ENCODE measurements at regions not wholly inside any gene's neighbourhood (a gene's known extent, or its start where the extent isn't known, plus 50 kb on each side); places are given as distances from the start of the nearest gene placed in this dataset.
"Not testable (repeated sequence)": the region's sequence is repeated elsewhere in the genome, so short reads cannot be mapped to it uniquely, and the experiment has no call there.

DNA sequence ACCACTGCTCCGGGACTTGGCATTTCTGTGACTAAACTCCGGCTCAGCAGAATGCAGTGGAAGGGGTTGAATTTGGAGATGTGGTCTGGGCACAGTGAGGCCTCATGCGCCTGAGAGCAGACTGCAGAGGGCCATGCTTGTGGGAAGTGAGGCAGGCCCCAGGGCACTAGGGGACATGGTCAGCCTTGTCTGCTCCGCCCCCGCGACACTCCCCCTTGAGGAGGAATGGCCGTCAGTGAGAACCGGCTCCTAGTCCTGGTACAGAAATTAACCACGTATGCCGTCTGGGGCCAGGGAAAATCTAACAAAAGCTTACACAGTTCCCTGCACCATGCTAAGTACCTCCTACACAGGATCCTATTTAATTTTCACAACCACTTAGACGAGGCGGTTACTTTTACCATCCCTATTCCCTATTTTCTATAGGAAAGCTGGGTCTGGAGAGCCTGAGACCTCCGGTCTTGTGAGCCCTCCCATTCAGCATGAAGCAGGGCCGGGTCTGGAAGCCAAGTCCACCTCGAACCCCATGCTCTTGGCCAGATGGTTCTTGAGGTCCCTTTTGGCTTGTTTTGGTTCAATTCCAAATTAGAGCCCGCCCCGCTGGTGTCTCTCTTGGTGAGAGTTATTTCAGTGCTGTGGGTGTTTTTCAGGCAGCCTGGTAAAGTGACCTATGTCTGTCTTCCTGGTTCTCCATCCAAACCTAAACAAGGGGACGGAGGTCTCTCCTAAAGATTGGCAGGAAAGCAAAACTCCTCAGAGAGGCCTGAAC, 87.7 kb upstream of the PITRM1 start:
- no peak for DNase-seq

DNA sequence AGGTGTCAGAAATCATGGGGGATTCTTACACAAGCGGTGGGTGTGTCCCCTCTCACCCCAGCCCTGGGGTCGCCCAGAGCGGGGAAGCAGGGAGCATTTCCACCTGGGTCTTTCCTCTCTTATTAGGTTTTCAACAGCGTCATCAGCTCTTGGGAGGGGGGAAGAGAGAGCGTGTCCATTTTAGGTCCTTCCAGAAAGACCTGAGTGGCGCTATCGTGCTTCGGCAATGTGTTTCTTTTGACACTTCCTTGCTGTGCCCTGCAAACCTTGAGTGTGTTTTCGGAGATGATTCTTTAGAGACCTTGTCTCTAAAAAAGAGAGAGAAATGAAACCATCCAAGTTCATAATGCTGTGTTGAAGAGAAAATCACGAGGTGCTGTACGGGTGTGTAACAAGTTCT, 86.9 kb upstream of the PITRM1 start:
- DNase-seq, result no peak

DNA sequence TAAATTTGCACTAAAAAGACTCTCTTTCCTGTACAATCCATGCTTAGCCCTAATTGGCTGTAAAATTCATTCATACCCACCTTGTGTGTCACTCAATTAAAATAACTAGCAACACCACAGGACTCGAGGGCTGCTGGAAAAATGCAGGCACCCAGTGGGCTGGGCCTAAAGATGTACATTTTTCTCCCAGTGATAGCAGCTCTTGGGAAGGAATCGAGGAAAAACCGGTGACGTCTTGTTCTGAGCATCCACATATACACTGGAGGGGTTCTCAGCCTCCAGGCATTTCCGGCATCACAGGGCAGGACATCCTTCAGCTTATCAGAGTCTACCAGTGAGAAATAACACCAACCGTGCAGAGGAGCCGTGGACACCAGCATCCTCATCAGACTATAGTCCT, 85.8 kb upstream of the PITRM1 start:
- DNase-seq, result no peak

DNA sequence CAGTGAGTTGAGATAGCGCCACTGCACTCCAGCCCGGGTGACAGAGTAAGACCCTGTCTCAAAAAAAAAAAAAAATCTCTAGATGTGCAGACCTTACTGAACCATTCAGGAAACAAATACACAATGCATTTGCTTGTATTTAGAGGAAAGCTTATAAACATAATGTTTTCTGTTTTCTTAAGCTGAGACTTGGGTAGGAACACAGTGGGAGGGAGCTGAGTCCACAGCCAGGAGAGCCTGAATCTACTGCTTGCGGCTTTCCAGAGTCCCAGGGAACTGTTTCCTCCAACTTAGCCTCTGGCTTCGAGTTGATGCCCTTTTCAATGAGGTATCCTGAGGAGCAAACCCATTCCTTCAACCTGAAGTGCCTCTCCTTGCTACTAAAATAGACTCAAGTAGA, 83.0 kb upstream of the PITRM1 start:
- DNase-seq, result no peak

DNA sequence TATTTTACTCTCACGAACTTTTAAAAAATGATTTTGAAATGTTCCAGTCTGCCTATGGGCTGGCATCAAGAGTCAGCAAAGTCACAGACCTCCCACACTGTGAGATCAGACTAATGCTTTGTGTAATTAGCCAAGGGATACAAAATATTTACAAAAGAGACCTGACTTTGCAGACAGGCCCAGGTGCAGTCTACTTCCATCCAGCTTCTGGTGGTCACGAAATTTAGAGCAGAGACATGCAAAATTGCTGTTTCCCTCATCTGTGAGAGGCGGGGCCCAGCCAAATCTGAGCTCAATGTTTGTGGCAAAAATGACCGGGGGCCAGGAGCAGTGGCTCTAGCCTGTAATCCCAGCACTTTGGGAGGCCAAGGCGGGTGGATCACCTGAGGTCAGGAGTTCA, 82.5 kb upstream of the PITRM1 start:
- no peak for DNase-seq

DNA sequence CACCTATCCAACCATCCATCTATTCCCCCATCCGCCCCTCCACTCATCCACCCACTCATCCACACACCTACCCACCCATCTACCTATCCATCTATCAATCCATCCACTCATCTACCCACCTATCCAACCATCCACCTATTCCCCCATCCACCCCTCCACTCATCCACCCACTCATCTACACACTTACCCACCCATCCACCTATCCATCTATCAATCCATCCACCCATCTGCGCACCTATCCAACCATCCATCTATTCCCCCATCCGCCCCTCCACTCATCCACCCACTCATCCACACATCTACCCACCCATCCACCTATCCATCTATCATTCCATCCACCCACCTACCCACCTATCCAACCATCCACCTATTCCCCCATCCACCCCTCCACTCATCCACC, 81.4 kb upstream of the PITRM1 start:
- DNase-seq, result not testable (repeated sequence)

DNA sequence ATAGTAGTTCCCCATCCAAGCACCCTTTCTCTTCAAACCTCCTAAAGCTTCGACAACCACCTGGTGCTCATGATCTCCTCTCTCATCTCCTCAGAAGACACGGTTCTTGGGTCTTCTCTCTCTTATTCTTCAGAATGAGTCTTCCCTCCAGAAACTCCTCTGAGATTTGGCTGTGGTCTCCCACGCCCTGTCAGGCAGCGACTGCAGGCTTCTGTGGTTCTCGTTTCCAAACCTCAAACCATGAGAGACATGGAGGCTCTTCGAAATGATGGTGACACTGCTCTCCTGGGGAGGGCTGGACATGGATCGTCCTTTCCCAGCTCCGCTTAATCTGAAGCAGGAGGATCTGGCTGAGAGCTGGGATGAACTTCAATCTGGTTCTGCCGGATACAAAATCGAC, 78.6 kb upstream of the PITRM1 start:
- no peak for DNase-seq

DNA sequence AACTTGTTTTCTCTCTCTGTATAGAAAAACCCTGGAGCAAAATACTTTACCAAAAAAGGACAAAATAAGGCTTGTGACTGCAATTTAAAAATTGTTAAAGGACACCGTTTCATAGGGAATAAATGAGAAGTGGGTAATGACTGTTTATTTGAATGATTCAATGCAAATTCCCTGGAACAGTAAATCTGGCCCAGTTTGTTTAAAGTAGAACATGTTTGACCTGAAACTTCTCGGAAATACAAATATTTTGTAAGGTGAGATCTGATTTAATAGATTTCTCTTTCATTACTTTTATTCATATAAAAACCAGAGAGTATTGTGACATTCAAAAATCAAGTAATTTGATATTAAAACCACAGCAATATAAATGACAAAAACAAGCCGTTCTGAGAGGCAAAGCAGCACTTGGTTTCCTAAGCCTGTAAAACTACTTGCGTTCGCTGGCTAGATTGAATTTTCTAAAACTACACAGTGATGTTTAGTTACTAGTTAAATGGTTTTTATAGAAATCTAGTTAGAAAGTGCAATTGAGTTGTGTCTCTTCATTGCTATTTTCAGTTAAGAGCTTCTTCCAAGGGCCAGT, 76.8 kb upstream of the PITRM1 start:
- DNase-seq, result no peak

DNA sequence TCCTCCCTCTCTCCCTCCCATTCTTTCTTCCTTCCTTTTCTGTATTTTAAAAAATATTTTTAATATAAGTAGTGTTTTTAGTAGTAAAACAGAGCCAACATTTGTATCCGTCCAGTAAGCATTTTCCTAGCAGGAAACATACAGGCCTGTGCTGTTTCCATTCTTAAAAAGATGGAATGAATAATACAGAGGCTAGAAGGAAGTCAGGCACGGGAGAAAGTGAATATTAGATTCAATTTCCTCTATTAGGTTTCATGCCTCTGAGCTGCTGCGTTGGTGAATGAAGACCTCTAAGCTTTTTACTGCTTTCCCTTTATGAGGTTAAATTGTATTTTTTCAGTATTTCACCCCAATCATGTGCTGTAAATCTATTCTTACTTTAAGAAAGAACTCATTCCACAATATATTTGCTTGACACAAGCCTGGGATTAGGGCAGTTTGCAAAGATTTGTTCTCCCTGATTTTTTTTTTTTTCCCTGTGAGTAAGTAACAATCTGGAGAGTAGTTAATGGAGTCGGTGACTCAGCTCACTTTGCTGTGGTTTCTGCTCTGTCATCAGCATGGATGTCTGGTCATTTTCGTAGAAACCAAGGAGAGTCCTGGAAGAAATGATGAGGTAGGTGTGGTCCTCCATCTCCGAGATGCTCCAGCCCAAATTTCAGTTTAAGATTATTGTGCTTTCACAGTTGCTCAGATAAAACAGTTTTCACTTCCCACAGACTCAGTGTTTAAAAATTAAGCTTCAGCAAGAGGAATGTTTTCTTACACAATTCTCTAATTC, 76.1 kb upstream of the PITRM1 start:
- DNase-seq, result no peak

DNA sequence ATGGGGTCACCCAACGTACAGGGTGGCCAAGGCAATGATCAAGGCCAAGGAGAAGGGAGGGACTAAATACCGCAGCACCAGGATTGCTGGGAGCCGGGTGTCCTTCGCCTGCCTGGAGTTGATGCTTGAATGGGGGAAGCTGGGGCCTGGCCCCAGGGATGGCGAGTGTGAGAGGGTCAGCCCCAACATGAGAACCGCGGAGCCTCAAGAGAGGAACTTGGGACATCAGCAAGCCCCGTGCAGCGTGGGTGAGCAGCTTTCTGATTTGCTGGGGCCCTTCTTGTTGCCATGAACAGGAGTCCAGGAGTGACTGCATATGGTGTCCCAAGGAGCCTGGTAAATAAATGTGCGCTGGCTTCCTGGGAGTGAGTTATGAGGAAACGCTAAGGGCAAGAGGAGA, 72.8 kb upstream of the PITRM1 start:
- DNase-seq, result no peak

DNA sequence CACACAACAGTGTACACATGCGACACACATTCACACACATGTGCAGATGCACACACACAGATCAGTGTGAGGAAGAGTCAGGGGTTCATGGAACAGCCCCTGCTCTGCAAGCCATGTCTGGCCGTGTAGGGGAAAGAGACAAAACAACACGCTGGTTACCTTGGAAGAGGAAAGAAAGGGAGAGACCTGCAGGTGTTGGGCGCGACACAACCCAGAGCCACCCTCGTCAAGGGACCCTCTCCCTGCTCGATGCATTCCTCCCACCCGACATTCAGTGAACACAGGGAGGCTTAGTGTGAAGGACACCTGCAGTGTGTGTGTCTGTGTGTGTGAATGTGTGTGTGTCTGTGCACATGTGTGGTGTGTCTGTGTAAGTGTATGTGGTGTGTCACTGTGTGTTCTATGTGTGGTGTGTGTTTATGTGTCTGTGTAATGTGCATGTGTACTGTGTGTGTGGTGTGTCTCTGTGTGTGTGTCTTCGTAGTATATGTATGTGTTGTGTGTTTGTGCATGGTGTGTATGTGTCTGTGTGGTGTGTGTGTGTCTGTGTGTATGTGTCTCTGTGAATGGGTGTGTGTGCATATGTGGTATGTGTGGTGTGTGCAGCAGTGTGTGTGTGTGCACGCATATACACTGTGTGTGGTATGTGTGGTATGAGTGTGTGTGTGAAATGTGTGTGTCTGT, 69.5 kb upstream of the PITRM1 start:
- no peak for DNase-seq

DNA sequence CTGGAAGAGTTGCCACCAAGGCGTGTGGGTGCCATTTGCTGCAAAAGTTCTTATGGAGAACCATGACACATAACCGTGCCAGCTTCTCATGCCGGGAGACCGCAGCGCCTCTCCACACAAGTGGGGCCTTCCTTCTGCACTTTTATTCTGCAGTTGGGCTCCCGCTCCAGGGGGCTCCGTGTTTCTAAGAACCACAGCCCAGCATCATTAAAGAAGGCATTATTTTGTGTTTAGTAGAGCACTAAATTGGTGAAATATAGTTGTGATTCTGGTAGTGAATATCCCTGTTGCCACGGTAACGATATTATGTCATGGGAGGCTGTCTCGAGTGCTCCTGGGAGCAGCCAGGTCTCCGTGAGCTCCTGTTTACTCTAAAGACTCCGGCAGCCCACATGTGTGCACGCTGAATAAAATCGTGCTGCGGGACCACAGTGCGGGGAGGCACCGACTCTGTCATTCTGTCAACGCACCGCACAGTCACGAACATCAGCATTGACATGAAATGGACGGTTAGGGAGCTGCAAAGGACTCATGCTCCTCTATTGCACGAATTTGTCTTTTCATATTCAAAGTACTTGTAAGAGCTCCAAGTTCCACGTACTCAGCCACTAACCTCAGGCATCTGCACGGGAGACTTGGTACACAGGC, 68.8 kb upstream of the PITRM1 start:
- no peak for DNase-seq

DNA sequence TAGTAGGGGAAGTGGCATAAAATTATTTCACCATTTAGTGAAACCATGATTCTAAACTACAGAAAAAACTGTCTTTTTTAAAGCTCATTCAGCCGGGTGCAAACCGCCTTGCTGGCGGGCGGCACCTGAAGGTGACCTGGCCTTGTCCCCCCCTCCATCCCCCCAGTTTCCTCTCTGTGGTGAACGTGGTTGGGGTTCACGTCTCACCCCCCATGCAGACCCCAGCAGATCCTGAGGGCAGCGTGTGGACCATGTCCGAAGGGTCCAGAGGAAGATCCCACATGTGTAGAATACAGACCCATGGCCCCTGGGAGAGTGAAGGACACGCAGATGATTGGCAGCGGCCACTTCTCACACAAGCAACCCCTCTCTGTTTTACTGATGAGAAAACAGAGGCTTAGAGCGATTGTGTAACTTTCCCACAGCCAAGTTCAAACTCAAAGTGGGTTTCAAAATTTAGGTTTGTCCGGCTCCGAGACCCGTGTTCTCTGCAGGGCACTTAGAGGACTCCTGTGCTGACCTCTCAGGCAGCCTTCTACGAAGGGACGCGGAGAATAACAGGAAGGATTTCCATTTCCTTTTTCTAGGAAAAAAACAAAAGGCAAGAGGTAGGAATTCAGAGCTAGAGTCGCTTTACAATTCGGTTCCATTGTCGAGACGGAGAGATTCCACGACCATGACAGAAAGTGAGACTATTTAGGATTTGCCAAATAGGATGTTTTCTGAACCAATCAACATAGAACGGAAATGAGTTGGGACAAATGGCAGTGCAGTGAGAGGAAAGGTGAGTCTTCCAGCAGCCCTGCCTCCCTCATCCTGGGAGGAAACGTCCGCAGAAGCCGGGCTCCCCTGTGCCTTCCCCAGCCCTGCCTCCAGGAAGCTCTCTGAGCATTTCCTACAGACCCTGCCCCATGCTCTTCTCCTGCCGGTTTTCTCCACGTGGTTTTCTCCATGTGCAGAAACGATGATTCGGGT, 67.6 kb upstream of the PITRM1 start:
- DNase-seq, result no peak

DNA sequence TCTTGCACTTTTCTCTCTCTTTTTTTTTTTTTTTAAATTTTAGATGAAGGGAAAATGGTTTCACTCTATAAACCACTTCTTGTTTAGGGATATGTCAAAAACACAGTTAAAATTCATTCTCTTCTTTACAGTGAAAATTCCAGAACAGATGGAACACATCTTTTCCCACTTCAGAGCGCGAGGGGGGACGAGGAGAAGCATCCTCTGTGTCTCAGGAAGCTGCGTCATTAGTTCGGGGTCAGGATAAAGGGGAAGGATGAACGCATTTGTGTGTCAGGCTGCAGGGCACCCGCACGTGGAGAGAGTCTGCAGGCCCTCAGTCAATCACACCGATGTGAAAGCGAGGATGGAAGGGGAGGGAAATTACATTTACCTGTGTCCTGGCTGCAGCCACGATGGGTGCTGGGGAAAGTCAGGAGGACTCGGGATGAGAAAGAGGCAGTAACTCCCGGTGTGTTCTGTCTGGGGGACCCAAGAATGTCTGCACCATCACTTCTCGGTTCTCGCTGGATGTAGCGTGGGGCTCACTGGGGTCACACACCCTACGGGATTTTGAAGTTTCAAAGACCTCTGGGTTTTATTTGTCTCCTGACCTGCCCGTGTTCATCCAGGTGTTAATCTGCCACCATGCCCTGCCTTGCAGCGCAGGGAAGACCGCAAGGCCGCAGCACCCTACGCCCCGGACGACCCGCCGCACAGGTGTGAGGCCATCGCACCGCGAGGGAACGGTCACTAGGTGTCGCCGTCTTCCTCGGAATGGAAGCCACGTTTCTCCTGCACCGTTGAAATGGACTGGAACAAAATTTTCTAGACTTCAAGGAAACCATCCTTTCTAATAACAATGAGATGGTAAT, 66.7 kb upstream of the PITRM1 start:
- DNase-seq, result peak; percentile 64

DNA sequence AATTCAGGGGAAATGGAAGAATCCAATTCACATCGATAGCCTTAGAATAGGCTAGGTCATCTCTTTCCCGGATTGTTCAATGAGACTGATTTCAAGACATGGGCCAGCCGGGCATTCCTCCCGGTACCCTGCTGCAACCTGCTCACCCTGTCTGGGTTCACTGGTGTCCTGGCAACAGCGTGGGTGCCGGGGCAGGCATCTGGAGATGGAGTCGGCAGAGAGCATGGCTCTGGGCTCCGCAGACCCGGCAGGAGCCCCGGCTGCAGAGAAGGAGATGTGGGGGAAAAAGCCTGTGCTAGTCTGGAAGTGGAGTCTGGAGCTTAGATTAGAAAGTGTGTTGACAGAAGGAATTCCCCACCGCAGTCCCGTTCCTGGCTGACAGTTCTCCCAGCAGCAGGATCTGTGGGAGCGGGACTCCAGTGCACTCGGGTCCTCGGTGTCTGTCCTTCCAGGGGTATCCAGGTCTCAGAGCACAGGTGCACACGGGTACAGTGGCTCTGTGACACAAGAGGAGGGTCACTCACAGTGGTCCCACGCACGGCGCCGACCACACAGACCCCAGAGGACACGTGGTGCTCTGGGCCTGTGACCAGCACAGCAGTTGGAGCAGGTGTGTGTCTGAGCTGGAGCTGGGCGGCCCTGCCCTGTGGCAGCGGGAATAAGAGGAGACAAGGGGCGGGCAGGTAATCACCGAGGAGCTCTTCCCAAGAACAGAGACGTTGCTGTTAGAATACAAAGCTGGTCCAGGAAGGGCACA, 65.7 kb upstream of the PITRM1 start:
- DNase-seq, result no peak

DNA sequence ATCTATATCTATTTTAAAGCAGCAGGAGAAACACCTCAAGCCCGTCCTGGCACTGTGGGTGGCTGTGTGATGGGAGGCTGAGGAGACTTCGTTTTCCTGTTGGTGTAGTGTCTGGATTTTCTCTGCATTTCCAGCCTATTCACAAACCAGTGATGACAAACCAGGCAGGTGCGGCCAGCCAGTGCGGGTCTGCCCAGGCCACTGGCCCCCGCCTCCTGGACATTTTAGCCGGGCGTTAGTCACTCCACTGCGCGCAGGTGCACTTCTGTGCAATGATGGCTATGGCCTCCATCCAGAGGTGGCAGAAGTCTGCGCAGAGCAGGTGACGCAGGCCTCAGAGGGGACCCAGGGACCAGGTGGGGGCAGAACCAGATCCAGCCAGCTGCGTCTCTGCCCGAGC, 64.9 kb upstream of the PITRM1 start:
- no peak for DNase-seq

DNA sequence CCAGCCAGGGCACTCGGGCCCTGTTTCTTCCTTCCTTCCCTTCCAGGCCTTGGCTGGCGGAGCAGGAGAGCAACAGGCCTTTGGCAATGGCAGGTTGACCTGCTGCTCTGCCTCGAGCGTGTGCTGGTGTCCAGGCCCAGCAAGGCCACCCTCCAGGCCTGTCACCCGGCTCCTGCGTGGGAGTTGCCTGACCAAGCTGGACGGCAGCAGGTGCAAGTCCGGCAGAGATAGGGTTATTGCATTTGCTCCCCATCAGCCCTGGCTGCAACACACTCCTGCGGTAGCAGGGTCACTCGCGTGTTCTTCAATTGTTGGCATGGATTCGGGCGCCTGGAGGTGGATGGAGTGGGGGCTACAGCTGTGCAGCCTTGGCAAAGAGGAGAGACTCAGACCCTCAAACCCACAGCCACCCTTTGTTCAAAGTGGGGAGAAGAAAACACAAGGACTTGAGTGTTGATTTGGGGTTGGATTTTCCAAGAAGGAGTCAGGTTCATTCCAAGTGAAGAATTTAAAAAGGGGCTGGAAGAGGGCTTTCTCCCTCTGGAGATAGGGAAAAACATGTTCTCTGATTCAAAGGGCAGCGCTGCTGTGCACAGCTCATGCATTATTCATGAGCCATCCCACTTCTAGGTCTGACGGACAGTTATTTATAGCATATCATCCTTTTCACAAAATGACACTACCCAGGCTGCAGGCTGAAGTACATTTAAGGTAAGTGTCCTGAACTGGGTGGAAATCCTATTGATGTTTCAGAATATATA, 64.2 kb upstream of the PITRM1 start:
- no peak for DNase-seq

DNA sequence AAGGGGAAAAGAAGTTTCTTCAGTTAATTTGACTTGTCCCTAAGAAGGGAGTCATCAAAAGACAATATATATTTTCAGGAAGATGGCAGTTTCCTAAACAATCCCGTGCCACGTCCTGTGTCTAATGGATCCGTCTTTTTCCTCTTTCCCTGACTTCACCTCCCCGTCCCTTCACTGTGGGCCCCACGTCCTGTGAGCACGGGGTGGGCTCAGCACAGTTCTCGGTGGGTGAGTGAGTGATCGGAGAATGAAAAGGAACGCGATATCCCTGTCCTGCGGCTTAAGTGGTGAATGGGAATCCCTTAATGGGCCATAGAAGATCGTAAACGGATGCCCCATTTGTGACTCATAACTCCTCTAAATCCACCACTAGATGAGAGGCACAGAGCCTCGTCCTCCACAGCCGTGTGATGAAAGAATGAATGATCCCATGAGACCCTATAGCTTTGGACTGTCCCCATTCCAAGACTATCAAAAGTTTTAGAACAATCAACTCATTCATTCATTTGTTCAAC, 63.5 kb upstream of the PITRM1 start:
- DNase-seq, result no peak
